Endodermal cell (in vitro differentiated cells): ENCODE measurements at regions not wholly inside any gene's neighbourhood (a gene's known extent, or its start where the extent isn't known, plus 50 kb on each side); places are given as distances from the start of the nearest gene placed in this dataset.
A peak's percentile ranks its signal among the peaks of the same experiment; 100 is the strongest.

ENCODE experiments used
- DNase-seq: peaks from one replicate; pipeline ENCODE4 v3.0.0-alpha.2; 2017
- H3K27ac ChIP-seq: 2 replicates; pipeline ENCODE4 v1.5.1; 2013; ENCODE audit warnings: mild to moderate bottlenecking, low read depth, low read length, moderate library complexity
- H3K27me3 ChIP-seq: 2 replicates; pipeline ENCODE4 v1.6.1; 2013; ENCODE audit warnings: mild to moderate bottlenecking, low read length, moderate library complexity; ENCODE audit not compliant: insufficient read depth, control insufficient read depth, poor library complexity, severe bottlenecking
- H3K36me3 ChIP-seq: 2 replicates; pipeline ENCODE4 v1.7.0; 2013; ENCODE audit warnings: mild to moderate bottlenecking, low read length, moderate library complexity; ENCODE audit not compliant: control insufficient read depth, insufficient read depth
- H3K4me1 ChIP-seq: one replicate; pipeline ENCODE4 v1.7.0; 2013; ENCODE audit warnings: low read length; ENCODE audit not compliant: control insufficient read depth, insufficient read depth
- H3K4me3 ChIP-seq: 2 replicates; pipeline ENCODE4 v1.5.1; 2013; ENCODE audit warnings: mild to moderate bottlenecking, low read length, moderate library complexity
- H3K9ac ChIP-seq: 2 replicates; pipeline ENCODE4 v1.6.1; 2013; ENCODE audit warnings: mild to moderate bottlenecking, low read length, moderate library complexity; ENCODE audit not compliant: poor library complexity, severe bottlenecking; ENCODE audit errors: extremely low read depth
- H3K9me3 ChIP-seq: 2 replicates; pipeline ENCODE4 v1.6.1; 2013; ENCODE audit warnings: mild to moderate bottlenecking, low read length, moderate library complexity; ENCODE audit not compliant: control insufficient read depth
- H3K27ac Mint-ChIP-seq: 2 replicates; pipeline ENCODE4 v1.8.0; 2020; ENCODE audit warnings: mixed read lengths
- H3K27me3 Mint-ChIP-seq: 2 replicates; pipeline ENCODE4 v1.8.0; 2021; ENCODE audit warnings: mild to moderate bottlenecking, mixed read lengths; ENCODE audit not compliant: insufficient read depth
- H3K36me3 Mint-ChIP-seq: 2 replicates; pipeline ENCODE4 v1.8.0; 2020; ENCODE audit warnings: low read depth, mixed read lengths
- H3K4me1 Mint-ChIP-seq: 2 replicates; pipeline ENCODE4 v1.8.0; 2020; ENCODE audit warnings: mixed read lengths
- H3K4me3 Mint-ChIP-seq: 2 replicates; pipeline ENCODE4 v1.8.0; 2020; ENCODE audit warnings: mild to moderate bottlenecking, moderate library complexity, mixed read lengths
- H3K9me3 Mint-ChIP-seq: 2 replicates; pipeline ENCODE4 v1.8.0; 2020; ENCODE audit warnings: mild to moderate bottlenecking, mixed read lengths
- WGBS, 2 experiments: methylation state at CpG; one replicate each; pipeline versions ENCODE4 v1.1.5 to v1.1.7; 2013; ENCODE audit warnings: missing lambda C conversion rate in 2 of 2, mixed read lengths in 1 of 2; ENCODE audit not compliant: insufficient coverage in 1 of 2, insufficient read length in 1 of 2; 5-methylcytosine and 5-hydroxymethylcytosine counted together
- TF ChIP-seq, protein P1 (sequence below): fragments of 200-600 bp; sonication (generic); conservative IDR thresholded peaks from 2 replicates; pipeline ENCODE4 v1.5.0; 2021; ENCODE audit warnings: antibody characterized with exemption, mild to moderate bottlenecking

DNA sequence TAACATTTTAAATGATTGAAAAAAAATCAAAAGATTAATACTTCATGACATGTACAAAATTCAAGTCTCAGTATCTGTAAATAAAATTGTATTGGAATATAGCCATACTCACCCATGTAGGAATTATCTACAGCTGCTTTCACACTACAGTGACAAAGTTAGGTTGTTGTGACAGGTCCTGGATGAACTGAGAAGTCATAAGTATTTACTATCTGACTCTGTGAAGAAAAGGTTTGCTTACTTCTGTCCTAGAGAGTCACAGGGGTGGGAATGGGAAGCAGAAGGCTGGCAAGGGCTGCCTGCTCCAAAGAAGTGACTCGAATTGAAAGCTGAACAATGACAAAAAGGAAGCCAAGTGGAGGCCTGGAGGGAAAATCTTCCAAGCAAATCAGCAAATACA is 155.2 kb downstream of the SLC30A10 start:
- H3K36me3 ChIP-seq: no peaks in the 10 kb centered on the region
- no peaks in the 10 kb centered on the region for H3K36me3 Mint-ChIP-seq
- H3K27ac Mint-ChIP-seq: no peak overlapping the region
- no peaks in the 10 kb centered on the region for H3K27me3 ChIP-seq
- H3K4me3 ChIP-seq: no peak overlapping the region
- no peak overlapping the region for H3K9ac ChIP-seq
- peaks cover 4% of the 10 kb centered on the region for H3K4me1 Mint-ChIP-seq
- no peak overlapping the region for H3K27ac ChIP-seq
- TF ChIP-seq, protein P1, sequence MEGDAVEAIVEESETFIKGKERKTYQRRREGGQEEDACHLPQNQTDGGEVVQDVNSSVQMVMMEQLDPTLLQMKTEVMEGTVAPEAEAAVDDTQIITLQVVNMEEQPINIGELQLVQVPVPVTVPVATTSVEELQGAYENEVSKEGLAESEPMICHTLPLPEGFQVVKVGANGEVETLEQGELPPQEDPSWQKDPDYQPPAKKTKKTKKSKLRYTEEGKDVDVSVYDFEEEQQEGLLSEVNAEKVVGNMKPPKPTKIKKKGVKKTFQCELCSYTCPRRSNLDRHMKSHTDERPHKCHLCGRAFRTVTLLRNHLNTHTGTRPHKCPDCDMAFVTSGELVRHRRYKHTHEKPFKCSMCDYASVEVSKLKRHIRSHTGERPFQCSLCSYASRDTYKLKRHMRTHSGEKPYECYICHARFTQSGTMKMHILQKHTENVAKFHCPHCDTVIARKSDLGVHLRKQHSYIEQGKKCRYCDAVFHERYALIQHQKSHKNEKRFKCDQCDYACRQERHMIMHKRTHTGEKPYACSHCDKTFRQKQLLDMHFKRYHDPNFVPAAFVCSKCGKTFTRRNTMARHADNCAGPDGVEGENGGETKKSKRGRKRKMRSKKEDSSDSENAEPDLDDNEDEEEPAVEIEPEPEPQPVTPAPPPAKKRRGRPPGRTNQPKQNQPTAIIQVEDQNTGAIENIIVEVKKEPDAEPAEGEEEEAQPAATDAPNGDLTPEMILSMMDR: no peak
- no peaks in the 10 kb centered on the region for H3K9me3 ChIP-seq
- no peaks in the 10 kb centered on the region for H3K4me1 ChIP-seq
- no peak for DNase-seq
- H3K4me3 Mint-ChIP-seq: no peak overlapping the region
- H3K27me3 Mint-ChIP-seq: no peaks in the 10 kb centered on the region
- WGBS, 2 experiments: 71 to 79% methylated on average over 1 of the region's 1 CpG
- no peaks in the 10 kb centered on the region for H3K9me3 Mint-ChIP-seq

DNA sequence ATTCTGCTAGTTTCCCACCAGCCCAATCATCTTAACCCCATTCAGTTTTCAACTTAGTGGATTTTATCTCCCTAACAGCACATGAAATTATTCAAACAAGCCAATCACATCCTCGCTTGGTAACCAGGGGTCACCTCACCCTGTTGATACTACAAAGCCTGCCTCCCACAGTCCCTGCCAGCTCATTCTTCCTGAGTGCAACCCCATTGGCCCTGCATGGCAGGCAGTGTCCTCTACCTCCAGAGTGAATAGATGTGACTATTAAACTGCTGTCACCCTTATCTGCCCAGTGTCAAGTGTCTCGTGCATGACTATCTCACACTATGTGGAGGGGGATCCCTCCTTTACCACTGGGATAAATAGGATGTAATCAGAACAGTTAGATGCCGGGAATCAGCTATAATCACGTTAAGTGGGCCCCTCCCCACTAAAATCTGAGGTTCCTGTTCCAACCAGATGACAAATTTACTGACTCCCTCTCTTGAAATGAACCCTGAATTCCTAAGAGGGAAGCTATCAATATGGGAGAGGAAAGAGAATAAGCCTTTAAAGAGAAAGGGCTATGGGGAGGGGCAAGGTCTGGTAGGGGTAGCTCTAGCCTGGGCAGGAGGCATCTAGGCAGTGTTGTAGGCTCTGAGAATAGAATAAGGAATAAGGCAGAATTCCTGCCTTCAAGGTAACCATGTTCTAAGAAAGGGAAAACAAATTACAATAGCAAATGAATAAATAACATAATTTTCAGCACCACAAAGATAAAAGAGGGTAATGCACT is 155.9 kb downstream of the SLC30A10 start:
- TF ChIP-seq, protein P1: no peak
- Histone ChIP-seq H3K27me3 (no peaks in the 10 kb centered on the region), H3K9ac (no peak overlapping the region), H3K4me3 (no peak overlapping the region), H3K36me3 (no peaks in the 10 kb centered on the region), H3K9me3 (no peaks in the 10 kb centered on the region), H3K4me1 (no peaks in the 10 kb centered on the region), H3K27ac (no peak overlapping the region)
- Mint-ChIP-seq H3K9me3 (no peaks in the 10 kb centered on the region), H3K27me3 (no peaks in the 10 kb centered on the region), H3K36me3 (no peaks in the 10 kb centered on the region), H3K4me1 (peaks cover 4% of the 10 kb centered on the region), H3K27ac (no peak overlapping the region), H3K4me3 (no peak overlapping the region)
- WGBS, 2 experiments: 86 to 89% methylated on average over 1 to 4 of the region's 4 CpGs
- DNase-seq: no peak

DNA sequence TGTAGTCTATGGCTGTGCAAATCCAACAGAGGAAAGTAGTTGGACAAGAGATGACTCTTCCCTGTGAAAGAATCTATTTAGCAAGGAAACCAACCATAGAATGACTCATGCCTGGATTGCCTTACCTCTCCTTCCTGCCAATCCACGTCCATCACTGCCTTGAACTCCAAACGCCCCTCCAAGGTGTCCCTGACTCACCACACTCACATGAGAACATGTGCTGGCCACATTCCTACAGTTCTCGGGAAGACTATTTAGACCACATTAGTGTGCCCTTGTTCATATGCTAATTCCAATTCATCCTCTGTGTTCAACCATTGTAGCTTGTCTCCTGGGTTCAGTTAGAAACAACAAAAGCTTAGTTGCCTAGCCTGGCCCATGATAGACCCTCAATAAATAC is 157.3 kb downstream of the SLC30A10 start:
- peak; percentile 61 for DNase-seq
- no peaks in the 10 kb centered on the region for H3K4me1 Mint-ChIP-seq
- H3K4me1 ChIP-seq: no peaks in the 10 kb centered on the region
- H3K36me3 Mint-ChIP-seq: no peaks in the 10 kb centered on the region
- H3K27me3 Mint-ChIP-seq: no peaks in the 10 kb centered on the region
- H3K4me3 Mint-ChIP-seq: no peak overlapping the region
- TF ChIP-seq, protein P1: no peak
- no peaks in the 10 kb centered on the region for H3K27me3 ChIP-seq
- H3K9ac ChIP-seq: no peak overlapping the region
- WGBS, 2 experiments: 60 to 80% methylated on average over 3 of the region's 3 CpGs
- H3K36me3 ChIP-seq: no peaks in the 10 kb centered on the region
- no peak overlapping the region for H3K27ac Mint-ChIP-seq
- no peaks in the 10 kb centered on the region for H3K9me3 Mint-ChIP-seq
- no peaks in the 10 kb centered on the region for H3K9me3 ChIP-seq
- no peak overlapping the region for H3K4me3 ChIP-seq
- no peak overlapping the region for H3K27ac ChIP-seq
